ENCODE measurements at regions not wholly inside any gene's neighbourhood (a gene's known extent, or its start where the extent isn't known, plus 50 kb on each side); places are given as distances from the start of the nearest gene placed in this dataset.

GRCh38 chr7:112996331-112996871 lies 90.2 kb downstream of the GPR85 start:
- H3K4me1 ChIP-seq = no peaks in the 10 kb centered on the region
- no peak overlapping the region for H3K27ac ChIP-seq
- no peak overlapping the region for H3K4me3 ChIP-seq
- no peak for DNase-seq
- no peaks in the 10 kb centered on the region for H3K36me3 ChIP-seq
- H3K27me3 ChIP-seq = no peaks in the 10 kb centered on the region
- H3K9me3 ChIP-seq = no peaks in the 10 kb centered on the region
- TF ChIP-seq POLR2A (IDR thresholded peaks at IDR 0.05) (no peak), CTCF (IDR thresholded peaks at IDR 0.05) (no peak)

GRCh38 chr7:112995059-112995824 lies 91.4 kb downstream of the GPR85 start:
- Histone ChIP-seq H3K36me3 (no peaks in the 10 kb centered on the region), H3K4me1 (no peaks in the 10 kb centered on the region), H3K27ac (no peak overlapping the region), H3K9me3 (no peaks in the 10 kb centered on the region), H3K4me3 (no peak overlapping the region), H3K27me3 (no peaks in the 10 kb centered on the region)
- DNase-seq = no peak
- TF ChIP-seq POLR2A (IDR thresholded peaks at IDR 0.05) = no peak
- TF ChIP-seq CTCF (IDR thresholded peaks at IDR 0.05) = no peak

GRCh38 chr7:112994656-112995055 lies 92.0 kb downstream of the GPR85 start:
- Histone ChIP-seq H3K4me1 (no peaks in the 10 kb centered on the region), H3K4me3 (no peak overlapping the region), H3K36me3 (no peaks in the 10 kb centered on the region), H3K27me3 (no peaks in the 10 kb centered on the region), H3K27ac (no peak overlapping the region), H3K9me3 (no peaks in the 10 kb centered on the region)
- DNase-seq = no peak
- no peak for TF ChIP-seq POLR2A (IDR thresholded peaks at IDR 0.05)
- no peak for TF ChIP-seq CTCF (IDR thresholded peaks at IDR 0.05)

- TF ChIP-seq CTCF (IDR thresholded peaks at IDR 0.05) (no peak), POLR2A (IDR thresholded peaks at IDR 0.05) (no peak)
- Histone ChIP-seq H3K9me3 (no peaks in the 10 kb centered on the region), H3K4me3 (no peak overlapping the region), H3K4me1 (no peaks in the 10 kb centered on the region), H3K27ac (no peak overlapping the region), H3K27me3 (no peaks in the 10 kb centered on the region), H3K36me3 (no peaks in the 10 kb centered on the region)
- DNase-seq = no peak
Measured at GRCh38 chr7:112990624-112991023, 96.0 kb downstream of the GPR85 start.

GRCh38 chr7:112989531-112989930 lies 97.1 kb downstream of the GPR85 start:
- no peaks in the 10 kb centered on the region for H3K36me3 ChIP-seq
- no peak overlapping the region for H3K27ac ChIP-seq
- H3K9me3 ChIP-seq = no peaks in the 10 kb centered on the region
- H3K27me3 ChIP-seq = no peaks in the 10 kb centered on the region
- no peak for TF ChIP-seq CTCF (IDR thresholded peaks at IDR 0.05)
- TF ChIP-seq POLR2A (IDR thresholded peaks at IDR 0.05) = no peak
- no peak overlapping the region for H3K4me3 ChIP-seq
- H3K4me1 ChIP-seq = no peaks in the 10 kb centered on the region
- DNase-seq = no peak
